Ishikawa (cell line): ENCODE measurements at regions not wholly inside any gene's neighbourhood (a gene's known extent, or its start where the extent isn't known, plus 50 kb on each side); places are given as distances from the start of the nearest gene placed in this dataset.

Source experiments
- CEBPB ChIP-seq: IDR thresholded peaks from 2 replicates; pipeline ENCODE4 v1.6.1; 2012
- CREB1 ChIP-seq: IDR thresholded peaks from 2 replicates; pipeline ENCODE4 v1.6.1; 2012; ENCODE audit warnings: low read depth
- EGR1 ChIP-seq: IDR thresholded peaks from 2 replicates; pipeline ENCODE4 v1.6.1; 2012
- EP300 ChIP-seq: IDR thresholded peaks from 2 replicates; pipeline ENCODE4 v1.6.1; 2012; ENCODE audit warnings: borderline replicate concordance
- FOXM1 ChIP-seq: IDR thresholded peaks from 2 replicates; pipeline ENCODE4 v1.6.1; 2012; ENCODE audit warnings: low read depth, borderline replicate concordance
- MAX ChIP-seq: IDR thresholded peaks from 2 replicates; pipeline ENCODE4 v1.6.1; 2012
- NFIC ChIP-seq: IDR thresholded peaks from 2 replicates; pipeline ENCODE4 v1.6.1; 2012
- RAD21 ChIP-seq: IDR thresholded peaks from 2 replicates; pipeline ENCODE4 v1.6.1; 2012; ENCODE audit warnings: low read depth
- REST ChIP-seq: IDR thresholded peaks from 2 replicates; pipeline ENCODE4 v1.6.1; 2012; ENCODE audit warnings: low read depth, mild to moderate bottlenecking
- TAF1 ChIP-seq: IDR thresholded peaks from 2 replicates; pipeline ENCODE4 v1.6.1; 2012; ENCODE audit warnings: low read depth, mild to moderate bottlenecking
- TCF12 ChIP-seq: IDR thresholded peaks from 2 replicates; pipeline ENCODE4 v1.6.1; 2012; ENCODE audit warnings: low read depth
- TEAD4 ChIP-seq: IDR thresholded peaks from 2 replicates; pipeline ENCODE4 v1.6.1; 2012
- USF1 ChIP-seq: IDR thresholded peaks from 2 replicates; pipeline ENCODE4 v1.6.1; 2012
- YY1 ChIP-seq: IDR thresholded peaks from 2 replicates; pipeline ENCODE4 v1.6.1; 2012; ENCODE audit warnings: low read depth
- ZBTB7A ChIP-seq: IDR thresholded peaks from 2 replicates; pipeline ENCODE4 v1.6.1; 2012; ENCODE audit warnings: low read depth

GRCh38 chr2:220101980-220102379 lies 474.6 kb downstream of the SLC4A3 start:
- TF ChIP-seq TCF12 = no peak
- TF ChIP-seq REST = no peak
- TF ChIP-seq USF1 = no peak
- TF ChIP-seq EGR1 = no peak
- TF ChIP-seq MAX = no peak
- TF ChIP-seq YY1 = no peak
- no peak for TF ChIP-seq TAF1
- no peak for TF ChIP-seq EP300
- TF ChIP-seq RAD21 = no peak
- no peak for TF ChIP-seq NFIC
- TF ChIP-seq CREB1 = no peak
- TF ChIP-seq CEBPB = no peak
- TF ChIP-seq ZBTB7A = no peak
- TF ChIP-seq TEAD4 = no peak

GRCh38 chr2:220103596-220103995 lies 476.2 kb downstream of the SLC4A3 start:
- TF ChIP-seq TCF12 (no peak), USF1 (no peak), TAF1 (no peak), CEBPB (no peak), FOXM1 (no peak), MAX (no peak), CREB1 (no peak), RAD21 (no peak), TEAD4 (no peak), EP300 (no peak), EGR1 (no peak), REST (no peak), YY1 (no peak), ZBTB7A (no peak), NFIC (no peak)

GRCh38 chr2:220104871-220105351 lies 477.5 kb downstream of the SLC4A3 start:
- TF ChIP-seq RAD21 = no peak
- TF ChIP-seq MAX = no peak
- TF ChIP-seq TAF1 = no peak
- no peak for TF ChIP-seq CEBPB
- TF ChIP-seq TEAD4 = no peak
- TF ChIP-seq ZBTB7A = no peak
- no peak for TF ChIP-seq EP300
- TF ChIP-seq TCF12 = no peak
- no peak for TF ChIP-seq NFIC
- no peak for TF ChIP-seq USF1
- no peak for TF ChIP-seq FOXM1
- no peak for TF ChIP-seq YY1
- TF ChIP-seq REST = no peak

GRCh38 chr2:220106065-220106464 lies 478.6 kb downstream of the SLC4A3 start:
- no peak for TF ChIP-seq YY1
- no peak for TF ChIP-seq TEAD4
- no peak for TF ChIP-seq TCF12
- TF ChIP-seq CEBPB = no peak
- no peak for TF ChIP-seq FOXM1
